ENCODE measurements at regions not wholly inside any gene's neighbourhood (a gene's known extent, or its start where the extent isn't known, plus 50 kb on each side); places are given as distances from the start of the nearest gene placed in this dataset.
A peak's percentile ranks its signal among the peaks of the same experiment; 100 is the strongest.

DNA sequence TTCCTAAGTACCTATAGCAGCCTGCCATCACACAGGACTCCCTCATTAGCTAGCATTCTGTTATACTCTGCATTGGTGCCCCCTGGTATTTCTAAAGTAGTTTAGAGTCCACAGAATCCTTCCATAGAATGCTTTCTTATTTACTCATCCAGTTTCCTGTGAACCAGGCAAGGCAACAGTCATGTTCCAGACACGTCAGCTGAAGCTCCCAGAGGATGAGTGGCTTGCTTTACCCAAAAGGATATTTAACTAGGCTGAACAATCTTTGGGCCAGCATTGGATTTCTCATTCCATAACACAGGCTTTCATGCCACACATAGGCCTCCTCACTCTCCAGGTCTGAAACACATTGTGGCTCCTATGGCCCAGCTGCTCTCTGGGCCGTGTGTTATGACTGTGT lies 203.8 kb upstream of the MAP3K7 start:
- Histone ChIP-seq H2AFZ (ENCODE audit: low read length) (peak overlapping the region; percentile 29), H3K23me2 (ENCODE audit: low read depth, low read length) (no peaks in the 10 kb centered on the region), H3K27me3 (replicated peaks in 1 of 4; ENCODE audit: control insufficient read depth in 3 of 4, extremely low read depth in 1 of 4, insufficient read depth in 3 of 4, low read length in 3 of 4) (no peaks in the 10 kb centered on the region), H3K79me1 (ENCODE audit: low read depth, low read length) (no peaks in the 10 kb centered on the region; the same call in 1 of the 2 replicates), H3K27ac (ENCODE audit: low read depth, low read length) (no peak overlapping the region), H3K4ac (replicated peaks; ENCODE audit: insufficient read length, low read depth, low read length) (no peak overlapping the region), H3K36me3 (ENCODE audit: control insufficient read depth in 2 of 4, insufficient read depth in 4 of 4, low read length in 3 of 4) (no peaks in the 10 kb centered on the region), H4K5ac (ENCODE audit: insufficient read length, low read depth, low read length) (no peak overlapping the region), H4K91ac (replicated peaks; ENCODE audit: insufficient read length, low read length) (no peak overlapping the region), H2BK20ac (ENCODE audit: low read length) (no peak overlapping the region), H2BK12ac (ENCODE audit: low read depth, low read length) (no peak overlapping the region), H3K23ac (ENCODE audit: insufficient read length) (no peak overlapping the region), H4K8ac (ENCODE audit: extremely low read depth, insufficient read depth, low read length) (no peak overlapping the region), H4K20me1 (replicated peaks in 1 of 2; ENCODE audit: control insufficient read depth in 1 of 2, insufficient read depth in 2 of 2, low read length in 2 of 2) (no peaks in the 10 kb centered on the region), H3K14ac (ENCODE audit: insufficient read length) (no peak overlapping the region), H3K4me1 (replicated peaks in 1 of 4; ENCODE audit: control insufficient read depth in 3 of 4, insufficient read depth in 4 of 4, low read length in 3 of 4) (no peaks in the 10 kb centered on the region; a peak in 1 of 7 replicates), H3K4me2 (ENCODE audit: insufficient read depth in 1 of 2, low read depth in 2 of 2, low read length in 2 of 2) (no peak overlapping the region), H3K9ac (replicated peaks in 1 of 4; ENCODE audit: extremely low read depth in 1 of 4, low read depth in 3 of 4, low read length in 3 of 4) (no peak overlapping the region), H2AK5ac (ENCODE audit: low read depth, low read length) (no peak overlapping the region), H2BK15ac (ENCODE audit: low read length) (no peak overlapping the region), H3K4me3 (ENCODE audit: extremely low read depth in 1 of 4, insufficient read depth in 2 of 4, low read depth in 3 of 4, low read length in 4 of 4) (no peak overlapping the region), H3K79me2 (ENCODE audit: control insufficient read depth in 1 of 2, insufficient read depth in 2 of 2, low read length in 2 of 2) (no peaks in the 10 kb centered on the region), H3K9me3 (ENCODE audit: insufficient read depth in 2 of 2, low read depth in 1 of 2, low read length in 1 of 2) (no peaks in the 10 kb centered on the region), H2BK5ac (ENCODE audit: low read depth, low read length) (no peak overlapping the region), H2BK120ac (replicated peaks; ENCODE audit: low read depth, low read length) (no peak overlapping the region), H3K18ac (ENCODE audit: extremely low read depth, low read length) (no peak overlapping the region), H3K56ac (replicated peaks; ENCODE audit: insufficient read length, low read depth, low read length) (no peak overlapping the region)
- no peak for FAIRE-seq
- CTCF ChIA-PET (ENCODE audit: partially characterized antibody) = no interaction called here
- WGBS, 2 experiments (ENCODE audit: extremely low coverage in 1 of 2, insufficient coverage in 1 of 2, insufficient read length in 1 of 2, insufficient replicate concordance in 2 of 2, low coverage in 1 of 2, low lambda C conversion rate in 2 of 2, missing lambda C conversion rate in 1 of 2) = 87% methylated on average over 2 of the region's 2 CpGs; no CpG with 5 or more reads in 1 of the 2 experiments
- DNase-seq (ENCODE audit: low read depth in 1 of 2, low spot score in 2 of 2) = no peak
- POLR2A ChIA-PET (ENCODE audit: partially characterized antibody) = no interaction called here
- no peak for TF ChIP-seq CBX8 (IDR thresholded peaks at IDR 0.05; ENCODE audit: borderline replicate concordance, low read depth, low read length)
- TF ChIP-seq CBX5 (IDR thresholded peaks at IDR 0.05; ENCODE audit: low read depth, low read length) = no peak
- no peak for TF ChIP-seq EP300 (IDR thresholded peaks at IDR 0.05; ENCODE audit: borderline replicate concordance in 1 of 2, low read depth in 2 of 2, low read length in 2 of 2)
- TF ChIP-seq TCF12 (IDR thresholded peaks at IDR 0.05; ENCODE audit: low read depth, low read length) = no peak
- no peak for TF ChIP-seq SIX5 (IDR thresholded peaks at IDR 0.05; ENCODE audit: low read depth, low read length)
- TF ChIP-seq RFX5 (IDR thresholded peaks at IDR 0.05; ENCODE audit: borderline replicate concordance, low read depth, low read length) = no peak
- TF ChIP-seq YY1 (IDR thresholded peaks at IDR 0.05; ENCODE audit: low read depth, low read length) = no peak
- no peak for TF ChIP-seq TAF7 (optimal IDR thresholded peaks at IDR 0.05; ENCODE audit: borderline replicate concordance, low read depth, low read length)
- no peak for TF ChIP-seq PHF8 (conservative IDR thresholded peaks at IDR 0.05; ENCODE audit: low read depth, low read length)
- no peak for TF ChIP-seq RXRA (IDR thresholded peaks at IDR 0.05; ENCODE audit: insufficient read depth, low read depth, low read length)
- no peak for TF ChIP-seq BRCA1 (IDR thresholded peaks at IDR 0.05; ENCODE audit: low read depth, low read length)
- TF ChIP-seq, protein P1, sequence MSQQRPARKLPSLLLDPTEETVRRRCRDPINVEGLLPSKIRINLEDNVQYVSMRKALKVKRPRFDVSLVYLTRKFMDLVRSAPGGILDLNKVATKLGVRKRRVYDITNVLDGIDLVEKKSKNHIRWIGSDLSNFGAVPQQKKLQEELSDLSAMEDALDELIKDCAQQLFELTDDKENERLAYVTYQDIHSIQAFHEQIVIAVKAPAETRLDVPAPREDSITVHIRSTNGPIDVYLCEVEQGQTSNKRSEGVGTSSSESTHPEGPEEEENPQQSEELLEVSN (IDR thresholded peaks at IDR 0.05) = no peak
- no peak for TF ChIP-seq CTBP2 (IDR thresholded peaks at IDR 0.05; ENCODE audit: borderline replicate concordance, insufficient read depth, insufficient read length, low read length)
- TF ChIP-seq, protein P2, sequence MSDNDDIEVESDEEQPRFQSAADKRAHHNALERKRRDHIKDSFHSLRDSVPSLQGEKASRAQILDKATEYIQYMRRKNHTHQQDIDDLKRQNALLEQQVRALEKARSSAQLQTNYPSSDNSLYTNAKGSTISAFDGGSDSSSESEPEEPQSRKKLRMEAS (IDR thresholded peaks at IDR 0.05) = no peak
- no peak for TF ChIP-seq TAF1 (IDR thresholded peaks at IDR 0.05; ENCODE audit: low read depth, low read length)

Measured in H1 (cell line).